ENCODE measurements at regions not wholly inside any gene's neighbourhood (a gene's known extent, or its start where the extent isn't known, plus 50 kb on each side); places are given as distances from the start of the nearest gene placed in this dataset.

- intact Hi-C loops (cut with DNase I; ENCODE audit: low total_unique reads): no loop called here
- 80 to 96% (median 92%) methylated on average over 2 of the region's 2 CpGs for WGBS, 5 donors
Measured at GRCh38 chr13:107095876-107096275, 527.9 kb upstream of the ARGLU1 start.

GRCh38 chr13:107091861-107092260 lies 523.9 kb upstream of the ARGLU1 start:
- WGBS, 5 donors: 70 to 81% (median 78%) methylated on average over 1 of the region's 1 CpG
- no peak overlapping the region for H3K27ac ChIP-seq
- H3K4me3 ChIP-seq: no peak overlapping the region
- no peak for DNase-seq
- no peaks in the 10 kb centered on the region for H3K36me3 ChIP-seq
- no peaks in the 10 kb centered on the region for H3K4me1 ChIP-seq
- no peaks in the 10 kb centered on the region for H3K27me3 ChIP-seq
- intact Hi-C loops (cut with DNase I; ENCODE audit: low total_unique reads): no loop called here
- H3K9me3 ChIP-seq: no peaks in the 10 kb centered on the region
- TF ChIP-seq EP300 (IDR thresholded peaks at IDR 0.05): no peak
- TF ChIP-seq POLR2A (IDR thresholded peaks at IDR 0.05): no peak
- no peak for TF ChIP-seq POLR2AphosphoS5 (IDR thresholded peaks at IDR 0.05)
- no peak for TF ChIP-seq CTCF (IDR thresholded peaks at IDR 0.05)

More at GRCh38 chr13:107095876-107096275, 527.9 kb upstream of the ARGLU1 start:
- no peaks in the 10 kb centered on the region for H3K9me3 ChIP-seq
- no peak overlapping the region for H3K27ac ChIP-seq
- DNase-seq: no peak
- no peaks in the 10 kb centered on the region for H3K27me3 ChIP-seq
- TF ChIP-seq POLR2AphosphoS5 (IDR thresholded peaks at IDR 0.05): no peak
- no peak for TF ChIP-seq CTCF (IDR thresholded peaks at IDR 0.05)
- no peaks in the 10 kb centered on the region for H3K4me1 ChIP-seq
- no peak overlapping the region for H3K4me3 ChIP-seq
- no peaks in the 10 kb centered on the region for H3K36me3 ChIP-seq

- DNase-seq: peak in 1 of 2 donors; percentile 22
- H3K9me3 ChIP-seq: no peaks in the 10 kb centered on the region
- no peaks in the 10 kb centered on the region for H3K4me1 ChIP-seq
- no peaks in the 10 kb centered on the region for H3K27me3 ChIP-seq
- intact Hi-C loops (cut with DNase I; ENCODE audit: low total_unique reads): no loop called here
- TF ChIP-seq POLR2AphosphoS5 (IDR thresholded peaks at IDR 0.05) (no peak), CTCF (IDR thresholded peaks at IDR 0.05) (no peak), EP300 (IDR thresholded peaks at IDR 0.05) (no peak), POLR2A (IDR thresholded peaks at IDR 0.05) (no peak)
- WGBS, 5 donors: 70 to 84% (median 79%) methylated on average over 2 of the region's 2 CpGs
- H3K36me3 ChIP-seq: no peaks in the 10 kb centered on the region
- H3K27ac ChIP-seq: no peak overlapping the region
- no peak overlapping the region for H3K4me3 ChIP-seq
Measured at GRCh38 chr13:107091428-107091827, 523.5 kb upstream of the ARGLU1 start.

- Histone ChIP-seq H3K4me3 (no peak overlapping the region), H3K36me3 (no peaks in the 10 kb centered on the region), H3K4me1 (no peaks in the 10 kb centered on the region), H3K27me3 (no peaks in the 10 kb centered on the region), H3K9me3 (peaks cover 0 to 3% (median 0%) of the 10 kb centered on the region in 4 donors), H3K27ac (no peak overlapping the region)
- DNase-seq: no peak
- intact Hi-C loops (cut with DNase I; ENCODE audit: low total_unique reads): no loop called here
- no peak for TF ChIP-seq POLR2A (IDR thresholded peaks at IDR 0.05)
- WGBS, 5 donors: 77 to 97% (median 86%) methylated on average over 1 of the region's 1 CpG
Measured at GRCh38 chr13:107088061-107088460, 520.1 kb upstream of the ARGLU1 start.

- H3K36me3 ChIP-seq: no peaks in the 10 kb centered on the region
- intact Hi-C loops (cut with DNase I; ENCODE audit: low total_unique reads): no loop called here
- H3K4me3 ChIP-seq: no peak overlapping the region
- H3K9me3 ChIP-seq: no peaks in the 10 kb centered on the region
- WGBS, 5 donors: 24 to 60% (median 48%) methylated on average over 1 of the region's 1 CpG
- H3K27me3 ChIP-seq: no peaks in the 10 kb centered on the region
- TF ChIP-seq EP300 (IDR thresholded peaks at IDR 0.05) (no peak), CTCF (IDR thresholded peaks at IDR 0.05) (no peak), POLR2A (IDR thresholded peaks at IDR 0.05) (no peak), POLR2AphosphoS5 (IDR thresholded peaks at IDR 0.05) (no peak)
- no peak overlapping the region for H3K27ac ChIP-seq
- DNase-seq: peak in 1 of 2 donors; percentile 39
- no peaks in the 10 kb centered on the region for H3K4me1 ChIP-seq
Measured at GRCh38 chr13:107079423-107080049, 511.6 kb upstream of the ARGLU1 start.
